H9 (cell line): ENCODE measurements at regions not wholly inside any gene's neighbourhood (a gene's known extent, or its start where the extent isn't known, plus 50 kb on each side); places are given as distances from the start of the nearest gene placed in this dataset.

Experiments
- DNase-seq: peaks from one replicate; pipeline ENCODE4 v3.0.0-alpha.2; 2017
- H2AFZ ChIP-seq: one replicate; pipeline ENCODE4 v1.6.1; 2013; ENCODE audit warnings: mild to moderate bottlenecking, low read length, control low read depth, moderate library complexity
- H2AK5ac ChIP-seq: 2 replicates; pipeline ENCODE4 v1.6.1; 2013; ENCODE audit warnings: low read length, control low read depth, mixed read lengths; ENCODE audit not compliant: insufficient read length
- H2BK120ac ChIP-seq: one replicate; pipeline ENCODE4 v1.6.1; 2013; ENCODE audit warnings: low read depth, mild to moderate bottlenecking, low read length, control low read depth, inconsistent platforms; ENCODE audit not compliant: poor library complexity, severe bottlenecking
- H2BK12ac ChIP-seq: 2 replicates; pipeline ENCODE4 v1.6.1; 2013; ENCODE audit warnings: low read length, control low read depth, mixed read lengths, low read depth; ENCODE audit not compliant: insufficient read length
- H2BK15ac ChIP-seq: 2 replicates; pipeline ENCODE4 v1.6.1; 2013; ENCODE audit warnings: low read depth, low read length, control low read depth
- H2BK20ac ChIP-seq: one replicate; pipeline ENCODE4 v1.6.1; 2013; ENCODE audit warnings: low read depth, mild to moderate bottlenecking, low read length, control low read depth, inconsistent platforms; ENCODE audit not compliant: poor library complexity, severe bottlenecking
- H2BK5ac ChIP-seq: 2 replicates; pipeline ENCODE4 v1.6.1; 2013; ENCODE audit warnings: low read length, control low read depth, mixed read lengths; ENCODE audit not compliant: insufficient read length
- H3K14ac ChIP-seq: 2 replicates; pipeline ENCODE4 v1.6.1; 2013; ENCODE audit warnings: low read length, control low read depth; ENCODE audit not compliant: insufficient read depth
- H3K18ac ChIP-seq: 2 replicates; pipeline ENCODE4 v1.6.1; 2013; ENCODE audit warnings: low read depth, mild to moderate bottlenecking, mixed read lengths, low read length, control low read depth; ENCODE audit not compliant: insufficient read length
- H3K23ac ChIP-seq: 2 replicates; pipeline ENCODE4 v1.6.1; 2013; ENCODE audit warnings: low read length, control low read depth, mixed read lengths, low read depth; ENCODE audit not compliant: insufficient read length
- H3K23me2 ChIP-seq: 2 replicates; pipeline ENCODE4 v1.6.1; 2013; ENCODE audit warnings: low read depth, mild to moderate bottlenecking, mixed read lengths, low read length, control low read depth; ENCODE audit not compliant: insufficient read length, poor library complexity, severe bottlenecking
- H3K27ac ChIP-seq: 2 replicates; pipeline ENCODE4 v1.5.1; 2013; ENCODE audit warnings: low read length, control low read depth, mixed read lengths, low read depth; ENCODE audit not compliant: insufficient read length
- H3K27me3 ChIP-seq: 2 replicates; pipeline ENCODE4 v1.6.1; 2013; ENCODE audit warnings: low read length, control low read depth, inconsistent platforms; ENCODE audit not compliant: insufficient read depth
- H3K4ac ChIP-seq: 2 replicates; pipeline ENCODE4 v1.6.1; 2013; ENCODE audit warnings: low read depth, mild to moderate bottlenecking, control low read depth, inconsistent platforms, low read length, moderate library complexity
- H3K4me1 ChIP-seq: 2 replicates; pipeline ENCODE4 v1.6.1; 2013; ENCODE audit warnings: low read length, control low read depth, inconsistent platforms; ENCODE audit not compliant: insufficient read depth
- H3K4me2 ChIP-seq: 2 replicates; pipeline ENCODE4 v1.6.1; 2013; ENCODE audit warnings: low read length, control low read depth, mixed read lengths; ENCODE audit not compliant: insufficient read length, insufficient read depth
- H3K56ac ChIP-seq: 2 replicates; pipeline ENCODE4 v1.6.1; 2013; ENCODE audit warnings: low read depth, mild to moderate bottlenecking, mixed read lengths, low read length, control low read depth; ENCODE audit not compliant: insufficient read length
- H3K79me1 ChIP-seq: 2 replicates; pipeline ENCODE4 v1.6.1; 2013; ENCODE audit warnings: low read depth, mild to moderate bottlenecking, moderate library complexity, low read length, control low read depth, inconsistent platforms; ENCODE audit not compliant: insufficient read depth, poor library complexity, severe bottlenecking
- H3K79me2 ChIP-seq: 2 replicates; pipeline ENCODE4 v1.6.1; 2013; ENCODE audit warnings: low read length, control low read depth, inconsistent platforms; ENCODE audit not compliant: insufficient read depth
- H3K9ac ChIP-seq: 2 replicates; pipeline ENCODE4 v1.6.1; 2013; ENCODE audit warnings: low read length, control low read depth, mixed read lengths; ENCODE audit not compliant: insufficient read length; ENCODE audit errors: extremely low read depth
- H3K9me3 ChIP-seq: one replicate; pipeline ENCODE4 v1.6.1; 2013; ENCODE audit warnings: low read depth, low read length, inconsistent platforms; ENCODE audit not compliant: control insufficient read depth
- H3T11ph ChIP-seq: one replicate; pipeline ENCODE4 v1.6.1; 2013; ENCODE audit warnings: mild to moderate bottlenecking, low read length, control low read depth, inconsistent platforms
- H4K20me1 ChIP-seq: one replicate; pipeline ENCODE4 v1.6.1; 2013; ENCODE audit not compliant: control insufficient read depth, insufficient read length, insufficient read depth
- H4K5ac ChIP-seq: 2 replicates; pipeline ENCODE4 v1.6.1; 2013; ENCODE audit warnings: low read depth, mild to moderate bottlenecking, mixed read lengths, low read length, control low read depth; ENCODE audit not compliant: insufficient read length
- H4K8ac ChIP-seq: replicated peaks from 2 replicates; pipeline ENCODE4 v1.6.1; 2013; ENCODE audit warnings: low read length, control low read depth, mixed read lengths, low read depth; ENCODE audit not compliant: insufficient read length
- H4K91ac ChIP-seq: 2 replicates; pipeline ENCODE4 v1.6.1; 2013; ENCODE audit warnings: low read depth, mild to moderate bottlenecking, moderate library complexity, mixed read lengths, low read length, control low read depth; ENCODE audit not compliant: insufficient read length
- H3K27ac Mint-ChIP-seq, 3 experiments: 2 replicates in 2 of 3; 3 replicates in 1 of 3; pipeline ENCODE4 v1.8.0; 2020 to 2021; ENCODE audit warnings: mixed read lengths in 3 of 3, mild to moderate bottlenecking in 1 of 3, moderate library complexity in 1 of 3
- H3K27me3 Mint-ChIP-seq: 2 replicates; pipeline ENCODE4 v1.8.0; 2021; ENCODE audit warnings: low read depth, mild to moderate bottlenecking, moderate library complexity, mixed read lengths
- H3K36me3 Mint-ChIP-seq, 3 experiments: 2 replicates in 2 of 3; 3 replicates in 1 of 3; pipeline ENCODE4 v1.8.0; 2020 to 2021; ENCODE audit warnings: low read depth in 3 of 3, mixed read lengths in 3 of 3; ENCODE audit not compliant: insufficient read depth in 1 of 3
- H3K4me1 Mint-ChIP-seq, 2 experiments: 2 replicates each; pipeline ENCODE4 v1.8.0; 2020; ENCODE audit warnings: mixed read lengths in 2 of 2
- H3K4me3 Mint-ChIP-seq, 2 experiments: 2 replicates in 1 of 2; 3 replicates in 1 of 2; pipeline ENCODE4 v1.8.0; 2020 to 2021; ENCODE audit warnings: mild to moderate bottlenecking in 2 of 2, mixed read lengths in 2 of 2, moderate library complexity in 1 of 2
- H3K9me3 Mint-ChIP-seq, 2 experiments: 2 replicates in 1 of 2; 3 replicates in 1 of 2; pipeline ENCODE4 v1.8.0; 2020; ENCODE audit warnings: mild to moderate bottlenecking in 2 of 2, mixed read lengths in 2 of 2, moderate library complexity in 1 of 2
- CTCF ChIP-seq: fragments of 200-600 bp; sonication (generic); conservative IDR thresholded peaks from 3 replicates; pipeline ENCODE4 v1.8.0; 2021; ENCODE audit warnings: antibody characterized with exemption, mild to moderate bottlenecking
- WGBS: extraction: QIAGEN DNeasy Blood & Tissue Kit; methylation state at CpG from one replicate; pipeline ENCODE4 v1.1.7; 2013; ENCODE audit warnings: missing lambda C conversion rate, low lambda C conversion rate, mixed read lengths; ENCODE audit not compliant: insufficient read length; ENCODE audit errors: extremely low coverage; 5-methylcytosine and 5-hydroxymethylcytosine counted together

- Histone ChIP-seq H3K27ac (no peak overlapping the region), H2AFZ (no peak overlapping the region), H3K4me1 (no peaks in the 10 kb centered on the region), H2BK5ac (no peak overlapping the region), H2BK15ac (no peak overlapping the region), H2AK5ac (no peak overlapping the region), H3K56ac (no peak overlapping the region), H2BK120ac (no peak overlapping the region), H3K9me3 (no peaks in the 10 kb centered on the region), H4K8ac (no peak overlapping the region), H3K14ac (no peak overlapping the region), H3K4ac (no peak overlapping the region), H3K79me2 (no peaks in the 10 kb centered on the region), H3K27me3 (no peaks in the 10 kb centered on the region), H3K4me2 (no peak overlapping the region), H3K79me1 (no peaks in the 10 kb centered on the region), H2BK20ac (no peak overlapping the region), H4K91ac (no peak overlapping the region), H3K23ac (no peak overlapping the region), H2BK12ac (no peak overlapping the region), H4K5ac (no peak overlapping the region), H4K20me1 (no peaks in the 10 kb centered on the region), H3K18ac (no peak overlapping the region), H3K23me2 (no peaks in the 10 kb centered on the region), H3T11ph (no peak overlapping the region), H3K9ac (no peak overlapping the region)
- Mint-ChIP-seq H3K9me3 (no peaks in the 10 kb centered on the region), H3K4me1 (no peaks in the 10 kb centered on the region), H3K27ac (no peak overlapping the region), H3K27me3 (no peaks in the 10 kb centered on the region), H3K4me3 (no peak overlapping the region), H3K36me3 (no peaks in the 10 kb centered on the region)
- no peak for DNase-seq
- WGBS: no CpG with 5 or more reads among the region's 1 CpG
- TF ChIP-seq CTCF: no peak
Measured at GRCh38 chr4:146018247-146018646, 79.6 kb upstream of the ZNF827 start.
